Left kidney (tissue), 1 donor: ENCODE measurements at regions not wholly inside any gene's neighbourhood (a gene's known extent, or its start where the extent isn't known, plus 50 kb on each side); places are given as distances from the start of the nearest gene placed in this dataset.
A peak's percentile ranks its signal among the peaks of the same experiment; 100 is the strongest.

Source experiments
- DNase-seq: peaks from one replicate; pipeline ENCODE4 v3.0.0-alpha.2; 2013

DNA sequence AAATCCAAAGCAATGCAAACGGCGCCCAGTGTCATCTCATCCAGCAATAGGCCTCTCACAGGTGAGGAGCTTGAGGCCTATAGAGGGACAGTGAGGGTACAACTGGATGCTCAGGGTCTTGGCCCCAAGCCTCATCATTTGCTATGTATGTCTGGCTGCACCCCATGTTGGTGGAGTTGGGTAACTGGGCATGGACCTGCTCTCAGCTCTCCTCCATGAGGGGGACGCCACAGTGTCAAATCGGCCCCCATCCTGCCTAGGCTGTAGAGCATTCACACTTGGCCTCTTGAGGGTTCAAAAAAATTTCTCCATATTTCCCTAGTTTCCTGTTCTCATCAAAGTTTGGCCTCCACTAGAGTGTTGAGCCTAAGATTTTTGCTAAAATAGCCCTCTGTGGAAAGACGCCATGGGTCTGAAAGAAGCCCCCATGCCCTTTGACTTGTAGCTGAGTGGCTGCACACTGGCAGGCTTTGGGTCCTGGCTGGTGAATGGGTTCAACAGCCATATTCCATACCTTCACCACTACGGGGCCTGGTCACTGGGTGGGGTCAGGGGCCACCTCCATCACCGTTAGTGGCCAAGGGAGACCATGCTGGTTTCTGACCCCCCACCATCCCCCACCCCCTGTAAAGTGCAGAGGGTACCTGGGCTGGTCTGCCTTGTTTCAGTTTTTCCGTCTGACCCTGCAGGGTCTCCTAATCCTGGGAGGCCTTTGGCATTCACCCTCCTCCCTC is 132.3 kb upstream of the TBX20 start:
- no peak for DNase-seq

DNA sequence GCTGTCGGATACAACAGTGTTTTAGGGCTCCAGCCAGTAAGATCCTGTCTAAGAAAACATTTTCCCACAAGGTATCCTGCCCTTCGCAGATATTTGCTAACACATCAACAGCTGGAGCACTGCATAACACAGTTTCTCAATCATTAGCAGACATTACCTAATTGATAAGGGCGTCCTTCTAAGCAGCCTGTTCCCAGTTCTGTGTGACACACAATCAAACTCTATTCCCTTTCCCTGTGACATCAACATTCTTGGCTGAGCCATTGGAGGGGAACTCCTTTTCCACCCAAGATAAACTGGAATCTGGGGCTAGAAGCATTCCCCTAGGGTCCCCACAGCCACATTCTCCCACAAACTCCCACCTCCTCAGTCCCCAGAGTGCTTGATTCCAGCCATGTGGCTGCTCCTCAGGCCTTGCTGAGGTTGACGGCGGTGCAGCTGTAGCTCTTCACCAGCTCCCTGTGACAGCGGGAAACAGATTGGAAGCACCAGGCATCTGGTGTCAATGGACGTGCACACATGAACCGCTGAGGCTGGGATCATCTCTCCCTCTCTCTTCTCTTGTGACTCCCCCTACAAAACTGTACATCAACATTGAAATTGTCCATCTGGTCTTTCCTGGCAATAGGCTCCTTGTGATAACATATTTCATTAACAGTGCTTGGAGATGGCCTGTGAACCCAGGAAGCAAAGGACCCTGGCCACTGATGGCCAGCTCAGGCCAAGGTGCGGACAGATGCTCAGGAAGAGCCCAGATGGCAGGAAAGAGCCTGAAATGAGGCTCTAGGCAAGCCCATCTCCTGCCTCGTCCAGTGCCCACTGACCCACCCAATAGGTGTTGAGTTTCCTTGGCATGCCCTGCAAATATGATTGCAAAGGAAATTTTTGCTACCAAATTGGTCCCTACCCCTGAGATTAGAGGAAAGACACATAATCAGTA is 131.1 kb upstream of the TBX20 start:
- DNase-seq: peak; percentile 30

DNA sequence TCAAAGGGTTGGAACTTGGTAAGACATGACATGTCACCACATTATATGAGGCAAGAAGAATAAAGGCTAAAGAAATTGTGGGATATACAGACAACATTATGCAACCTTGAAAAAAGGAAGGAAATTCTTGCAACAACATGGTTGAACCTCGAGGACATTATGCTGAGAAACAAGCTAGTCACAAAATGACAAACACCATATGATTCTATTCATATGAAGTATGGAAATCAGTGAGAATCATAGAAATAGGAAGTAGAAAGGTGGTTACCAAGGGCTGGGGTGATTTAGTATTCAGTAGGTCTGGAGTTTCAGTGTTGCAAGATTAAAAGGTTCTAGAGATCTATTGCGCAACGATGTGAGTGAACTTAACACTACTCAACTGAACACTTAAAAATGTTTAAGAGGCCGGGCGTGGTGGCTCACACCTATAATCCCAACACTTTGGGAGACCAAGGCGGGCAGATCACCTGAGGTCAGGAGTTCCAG is 126.9 kb upstream of the TBX20 start:
- no peak for DNase-seq

DNA sequence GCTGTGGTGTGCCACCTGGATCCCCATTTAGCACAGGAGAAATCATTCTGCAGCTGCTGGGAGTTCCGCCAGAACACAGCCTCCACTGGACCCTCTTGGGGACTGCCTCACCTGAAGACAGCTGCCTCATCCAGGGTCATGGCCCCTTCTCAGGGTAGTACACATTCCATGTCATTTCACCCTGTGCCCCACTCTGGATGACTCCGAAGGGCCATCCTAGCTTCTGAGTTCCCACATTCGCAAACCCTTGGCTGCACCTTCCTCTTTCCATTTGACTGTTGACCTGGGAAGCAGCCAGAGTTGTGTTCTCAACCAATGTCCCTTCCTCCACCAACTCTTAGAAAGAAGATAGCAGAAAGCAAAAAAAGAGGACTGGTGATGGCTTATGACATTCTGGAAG is 125.6 kb upstream of the TBX20 start:
- no peak for DNase-seq

DNA sequence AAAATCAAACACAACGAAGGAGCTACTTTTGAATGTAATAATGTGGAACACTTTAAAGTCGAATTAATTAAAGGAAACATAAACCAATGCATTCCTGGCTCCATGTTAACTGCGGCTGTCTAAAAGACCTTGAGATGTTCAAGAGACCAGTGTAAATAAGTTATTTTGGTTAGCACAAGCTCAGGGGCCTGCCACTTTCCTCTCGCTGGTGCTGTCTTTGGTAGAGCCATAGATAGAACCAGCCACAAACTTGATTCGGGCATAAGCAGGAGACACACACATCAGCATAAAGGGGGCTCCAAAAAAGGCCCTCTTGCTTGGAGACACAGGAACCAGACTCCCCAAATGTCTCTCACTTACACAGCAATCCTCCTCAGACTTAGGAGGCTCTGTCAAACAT is 121.6 kb upstream of the TBX20 start:
- no peak for DNase-seq

DNA sequence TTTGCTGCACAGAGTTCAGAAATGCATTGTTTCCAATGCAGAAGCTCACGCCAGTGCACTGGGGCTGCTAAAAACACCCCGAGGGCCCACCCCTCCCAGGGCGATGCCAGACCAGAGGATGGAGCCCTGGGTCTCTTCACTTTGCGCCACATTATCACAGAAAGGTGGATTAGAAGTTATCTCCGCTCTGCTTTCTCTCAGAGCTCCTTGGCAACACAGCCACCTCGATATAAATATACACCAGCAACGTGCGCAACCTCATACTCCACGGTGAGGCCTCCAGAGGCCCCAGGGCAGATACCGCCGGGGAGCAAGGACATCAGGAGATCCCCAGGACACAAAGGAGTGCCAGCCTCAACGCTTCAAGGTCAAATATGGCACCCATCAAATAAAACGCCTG is 121.0 kb upstream of the TBX20 start:
- no peak for DNase-seq

DNA sequence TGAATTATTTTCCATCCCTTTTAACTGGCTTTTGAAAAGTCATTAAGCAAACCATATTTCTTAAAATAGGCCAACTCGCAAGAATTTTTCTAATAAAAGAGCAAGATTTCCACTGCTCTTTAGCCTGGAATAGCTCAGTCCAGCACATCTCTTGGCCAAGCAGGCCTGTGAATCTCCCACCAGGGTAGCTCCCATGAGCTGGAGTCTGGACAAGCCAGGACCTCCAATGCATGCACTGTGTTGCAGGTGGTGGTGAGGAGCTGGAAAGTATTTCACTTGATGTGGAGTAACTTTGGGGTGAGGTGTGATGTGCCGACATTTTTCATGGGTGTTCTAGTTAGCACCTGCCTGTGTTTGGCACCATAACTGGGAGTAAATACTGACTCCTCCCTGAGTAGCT is 117.3 kb upstream of the TBX20 start:
- DNase-seq: no peak

DNA sequence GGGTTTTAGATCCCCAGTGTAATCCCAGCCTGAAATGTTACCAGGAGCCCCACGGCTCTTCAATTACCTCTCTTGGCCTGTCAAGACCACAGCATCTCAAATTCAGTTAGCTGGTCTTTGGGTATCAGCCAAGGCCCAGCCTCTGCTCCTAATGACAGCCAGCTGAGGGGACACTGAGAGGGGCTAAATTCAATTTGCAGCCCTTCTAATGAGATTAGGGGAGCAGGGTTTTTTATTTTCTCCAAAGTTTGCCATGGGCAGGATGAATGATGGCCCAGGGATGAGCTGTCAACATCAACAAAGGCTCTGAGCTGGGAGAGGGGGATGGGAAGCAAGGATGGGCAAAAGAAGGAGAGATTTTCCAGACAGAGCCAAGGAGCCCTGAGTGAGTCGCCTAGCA is 116.8 kb upstream of the TBX20 start:
- DNase-seq: no peak

DNA sequence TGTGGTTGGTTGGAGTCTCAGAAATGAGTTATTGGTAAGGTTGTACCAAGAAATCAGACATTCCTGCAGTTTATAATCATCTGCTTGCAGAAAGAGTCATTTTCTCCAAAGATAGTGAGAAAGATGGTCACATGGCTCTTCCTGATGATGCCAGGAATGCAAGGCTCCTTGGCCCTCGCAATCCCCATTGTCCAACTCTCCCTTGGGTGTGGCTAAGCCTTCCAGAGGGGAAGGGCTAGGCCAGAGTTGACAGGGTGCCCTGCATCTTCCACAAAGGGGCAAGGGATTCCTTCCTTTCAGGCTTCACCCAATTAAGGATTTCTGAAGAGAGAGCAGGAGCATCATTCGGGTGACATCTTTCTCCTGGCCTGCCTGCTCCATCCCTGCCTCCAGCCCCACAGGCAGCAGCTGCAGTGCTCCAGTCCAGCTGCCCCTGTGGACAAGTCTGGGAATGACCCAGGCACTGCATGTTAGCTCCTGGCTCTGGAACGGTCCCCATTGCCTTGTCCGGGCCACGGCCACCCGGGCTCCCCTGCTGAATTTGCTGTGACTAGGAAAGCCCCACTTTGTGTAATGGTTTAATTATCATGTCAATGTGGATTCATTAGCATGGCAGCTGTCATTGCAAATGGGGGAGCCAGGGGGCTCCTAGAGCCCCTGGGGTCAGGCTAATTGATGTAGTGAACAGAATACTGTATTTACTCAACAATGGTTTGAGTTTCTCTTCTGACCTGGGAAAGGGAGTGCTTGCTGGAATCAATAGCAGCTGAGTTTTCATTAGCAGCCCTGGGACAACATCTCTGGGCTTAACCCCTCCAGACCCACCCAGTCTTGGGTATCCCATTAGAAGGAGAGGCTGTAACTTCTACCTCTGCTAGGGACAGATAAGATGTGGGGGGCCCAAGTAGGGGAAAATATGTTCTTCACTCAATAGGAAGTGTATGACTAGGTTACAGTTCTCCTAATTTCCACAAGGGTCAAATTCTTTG is 112.6 kb upstream of the TBX20 start:
- no peak for DNase-seq

DNA sequence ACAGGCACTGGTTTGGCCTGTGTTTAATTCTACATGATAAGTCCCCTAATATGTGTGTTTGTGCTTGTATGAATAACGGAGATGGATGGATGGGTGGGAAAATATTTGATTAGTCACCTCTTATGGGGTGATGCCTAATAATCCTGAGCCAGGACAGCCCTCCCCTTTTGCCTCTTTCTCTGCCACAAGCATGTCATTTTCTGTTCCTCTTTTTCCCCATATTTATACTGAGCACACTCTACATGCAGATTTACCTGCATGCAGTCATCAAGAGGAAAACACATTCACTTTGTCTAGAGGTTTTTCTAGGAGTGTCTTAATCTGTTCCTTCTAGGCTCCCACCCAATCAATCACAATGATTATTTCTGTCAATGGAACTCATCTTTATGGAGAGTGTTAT is 111.6 kb upstream of the TBX20 start:
- DNase-seq: no peak

DNA sequence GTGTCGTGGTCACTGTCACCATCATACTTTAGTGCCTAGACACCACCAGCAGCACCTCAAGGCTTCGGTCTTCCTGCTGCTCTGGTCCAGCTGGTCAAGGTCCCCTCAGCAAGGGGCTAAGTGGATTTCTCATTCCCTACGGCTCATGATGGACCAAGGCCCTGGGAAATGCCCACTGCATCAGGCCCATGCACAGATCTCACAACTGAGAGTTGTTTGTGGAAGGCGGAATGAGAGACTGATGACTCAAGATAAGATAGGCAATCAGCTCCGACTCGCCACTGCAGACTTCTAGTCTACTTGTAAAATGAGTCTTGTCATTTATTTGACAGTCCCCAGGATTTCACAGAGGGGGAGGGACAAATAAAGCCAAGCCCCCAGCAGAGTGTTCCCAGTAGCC is 108.4 kb upstream of the TBX20 start:
- no peak for DNase-seq

DNA sequence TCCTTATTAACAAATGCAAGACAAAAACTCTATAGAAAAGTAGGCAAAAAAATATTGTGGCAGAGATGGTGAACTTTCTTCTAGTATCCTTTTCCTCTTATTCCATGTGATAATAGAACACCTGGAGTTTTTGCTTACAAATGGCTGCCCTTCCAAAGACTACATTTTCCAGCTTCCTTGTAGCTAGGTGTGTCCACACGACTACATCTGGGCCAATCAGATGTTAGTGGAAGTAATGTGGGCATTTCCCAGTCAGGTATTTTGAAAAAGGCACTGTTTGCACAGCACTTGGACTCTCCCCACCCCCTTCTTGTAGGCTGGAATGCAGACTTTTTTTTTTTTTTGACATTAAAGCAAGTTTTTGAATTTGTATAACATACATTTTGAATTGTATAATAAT is 105.5 kb upstream of the TBX20 start:
- DNase-seq: no peak

DNA sequence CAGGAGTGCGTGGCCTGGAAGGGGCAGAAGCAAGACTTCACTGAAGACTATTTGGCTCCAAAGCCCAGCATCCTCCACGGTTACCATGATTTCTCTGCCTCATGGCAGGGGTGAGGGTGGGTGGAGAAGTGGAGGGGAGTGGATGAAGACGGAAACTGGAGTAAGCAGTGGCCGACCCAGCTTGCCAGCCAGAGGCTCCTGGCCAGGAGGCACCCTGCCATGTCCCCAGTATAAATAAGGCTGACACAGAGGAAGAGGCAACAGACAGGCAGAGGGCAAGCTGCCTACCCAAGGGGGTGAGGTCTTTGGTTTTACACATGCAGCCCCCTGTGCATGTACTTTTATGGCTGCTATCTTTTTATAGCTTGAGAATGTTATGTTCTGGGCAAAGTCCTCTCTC is 102.6 kb upstream of the TBX20 start:
- no peak for DNase-seq

DNA sequence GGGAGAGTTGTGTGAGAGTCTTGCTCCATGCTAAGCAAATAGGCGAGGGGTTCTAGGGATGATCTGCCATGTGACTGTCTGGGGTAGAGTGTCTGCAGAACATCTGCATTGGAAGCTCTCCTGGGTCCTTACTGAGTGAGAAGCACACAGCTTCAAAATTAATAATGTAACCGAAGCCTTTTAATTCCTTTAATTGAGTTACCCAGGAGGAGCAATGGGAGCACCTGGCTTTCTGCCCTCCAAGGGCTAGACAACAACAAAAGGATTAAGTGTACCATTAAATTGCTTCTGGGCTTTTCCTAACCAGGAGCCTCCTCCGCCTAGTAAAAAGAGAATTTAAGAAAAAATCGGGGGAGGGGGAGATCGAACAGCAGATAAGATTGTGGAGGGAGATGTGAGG is 102.0 kb upstream of the TBX20 start:
- no peak for DNase-seq

DNA sequence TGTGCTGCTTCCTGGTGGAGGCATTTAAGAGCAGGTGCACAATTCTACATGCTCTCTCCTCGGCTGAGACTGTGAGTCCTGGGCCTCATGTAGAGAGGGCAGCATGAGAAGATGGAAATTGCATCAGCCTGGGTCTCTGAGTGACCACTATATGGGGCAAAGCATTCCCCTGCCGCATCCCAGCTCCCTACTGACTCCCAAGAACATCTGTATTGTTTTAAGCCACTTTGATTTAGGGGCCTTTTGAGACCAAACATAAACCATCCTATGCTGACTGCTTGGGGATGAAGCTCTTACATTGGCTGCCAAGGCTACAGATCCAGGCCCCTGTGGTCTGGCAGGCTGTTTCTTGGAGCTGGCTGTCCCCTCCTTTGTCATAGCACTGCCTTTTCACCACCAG is 101.3 kb upstream of the TBX20 start:
- no peak for DNase-seq

DNA sequence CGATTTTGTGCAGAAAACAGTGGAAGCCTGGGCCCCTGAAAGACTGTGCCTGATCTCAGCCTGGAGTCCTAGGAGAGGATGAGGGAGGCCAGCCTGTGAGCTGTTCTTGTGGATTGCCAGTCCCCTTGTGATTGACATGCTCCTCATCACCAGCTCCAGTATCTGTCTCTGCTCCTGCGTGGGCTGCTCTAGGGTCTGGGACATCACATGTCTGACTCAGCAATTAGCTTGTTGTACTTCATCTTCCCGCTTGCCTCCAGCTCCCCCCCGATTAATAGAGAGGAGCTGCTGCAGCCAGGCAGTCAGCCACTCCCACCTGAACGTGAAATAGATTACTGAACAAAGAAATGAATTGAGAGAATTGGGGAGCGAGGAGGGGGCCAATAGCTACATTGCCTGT is 99.6 kb upstream of the TBX20 start:
- no peak for DNase-seq

DNA sequence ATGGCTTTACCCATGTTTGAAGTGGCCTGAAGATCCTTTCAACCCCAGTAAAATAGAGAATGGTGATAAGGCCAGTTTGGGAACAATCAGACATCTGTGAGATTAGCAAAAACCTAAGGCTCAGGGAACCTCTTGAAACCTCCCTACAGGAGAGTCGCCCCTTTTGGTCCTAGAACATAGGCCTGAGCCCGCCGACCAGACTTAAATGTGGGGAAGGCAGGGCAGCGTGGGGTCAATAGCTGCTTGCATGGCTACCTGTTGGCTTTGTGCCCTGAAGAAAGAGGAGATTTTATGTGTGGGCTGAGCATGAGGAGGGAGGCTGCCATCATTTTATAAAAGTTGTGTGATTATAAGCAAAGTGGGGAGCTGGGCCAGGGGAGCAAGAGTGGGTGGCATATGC is 97.6 kb upstream of the TBX20 start:
- DNase-seq: no peak

DNA sequence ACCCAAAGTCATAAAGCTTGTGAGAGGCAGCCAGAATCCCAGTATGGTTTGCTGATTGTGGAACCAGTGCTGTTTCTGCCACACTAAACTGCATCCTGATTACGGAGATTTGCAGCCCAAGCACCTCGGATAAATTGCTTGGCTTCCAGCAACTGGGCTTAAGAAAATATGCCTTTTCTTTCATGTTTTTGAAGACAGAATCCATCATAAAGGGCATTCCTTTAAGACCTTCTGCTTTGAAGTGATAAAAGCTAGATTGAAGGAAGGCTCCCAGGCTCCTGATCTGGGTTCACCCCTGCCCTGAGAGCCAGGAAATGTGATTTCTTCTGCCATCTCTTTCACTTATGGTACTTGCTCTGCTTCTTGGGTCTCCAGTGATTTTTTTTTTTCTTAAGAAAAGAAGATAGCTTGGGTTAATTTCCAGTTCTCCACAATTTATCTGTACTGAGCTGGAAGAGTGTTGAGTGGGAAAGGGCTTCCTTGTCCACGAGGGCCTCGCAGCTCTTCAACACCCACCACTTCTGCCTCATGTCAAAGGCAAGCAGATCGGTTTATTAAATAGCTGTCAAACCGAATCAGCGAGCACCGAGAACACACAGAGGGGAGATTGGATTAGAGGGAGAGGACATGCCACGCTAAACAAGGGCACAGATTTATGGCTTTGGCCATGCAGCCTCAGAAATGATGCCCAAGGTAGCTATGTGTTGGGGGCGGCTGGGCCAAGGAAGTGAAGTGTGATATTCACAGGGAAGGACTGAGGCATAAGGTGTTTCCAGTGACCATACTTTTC is 94.9 kb upstream of the TBX20 start:
- DNase-seq: no peak

DNA sequence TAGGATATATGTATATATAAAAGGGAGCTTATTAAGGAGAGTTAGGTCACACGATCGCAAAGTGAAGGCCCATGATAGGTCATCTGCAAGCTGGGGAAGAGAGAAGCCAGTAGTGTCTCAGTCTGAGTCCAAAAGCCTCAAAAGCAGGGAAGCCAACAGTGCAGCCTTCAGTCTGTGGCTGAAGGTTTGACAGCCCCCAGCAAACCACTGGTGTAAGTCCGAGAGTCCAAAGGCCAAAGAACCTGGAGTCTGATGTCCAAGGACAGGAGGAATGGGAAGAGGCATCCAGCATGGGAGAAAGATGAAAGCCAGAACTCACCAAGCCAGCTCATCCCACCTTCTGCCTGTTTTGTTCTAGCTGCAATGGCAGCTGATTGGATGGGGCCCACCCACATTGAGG is 88.9 kb upstream of the TBX20 start:
- DNase-seq: no peak

DNA sequence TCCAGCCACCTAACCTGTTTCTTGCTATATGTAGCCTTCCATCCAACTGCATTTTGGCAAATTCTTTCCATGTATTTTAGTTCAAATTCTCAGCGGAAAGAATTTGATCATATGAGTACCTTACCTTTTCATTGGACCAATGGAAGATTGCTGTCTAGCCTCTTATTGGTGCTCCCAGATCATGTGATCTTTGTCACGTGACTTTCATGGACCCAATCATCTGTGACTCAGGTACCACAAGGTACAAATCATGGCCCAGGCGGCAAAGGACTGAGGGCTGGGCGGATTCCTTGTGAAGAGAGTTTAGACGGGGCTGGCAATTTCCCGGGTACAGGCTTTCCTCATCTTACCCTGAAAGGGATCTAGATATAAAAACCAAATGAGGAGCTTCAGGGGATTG is 85.9 kb upstream of the TBX20 start:
- DNase-seq: no peak

DNA sequence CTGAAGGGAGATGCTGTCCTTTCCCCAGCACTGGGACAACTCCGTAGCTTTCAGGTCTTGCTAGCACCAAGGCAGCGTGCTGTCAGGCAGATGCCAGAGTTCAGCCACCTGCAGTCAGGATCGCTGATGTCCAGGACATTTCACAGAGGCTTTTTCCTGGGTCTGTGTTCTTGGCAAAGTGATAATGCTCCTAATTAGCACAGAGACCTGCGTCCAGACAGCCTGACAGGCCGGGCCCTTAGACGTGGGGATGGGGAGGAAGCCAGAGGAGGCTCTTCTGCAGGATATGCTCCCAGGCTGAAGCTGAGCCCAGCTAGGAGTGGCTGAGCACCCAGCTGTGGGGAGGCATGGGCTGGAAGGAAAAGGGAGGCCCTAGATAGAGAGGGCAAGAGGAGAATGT is 82.5 kb upstream of the TBX20 start:
- DNase-seq: no peak
